Brain microvascular endothelial cell (primary cell): ENCODE measurements at regions not wholly inside any gene's neighbourhood (a gene's known extent, or its start where the extent isn't known, plus 50 kb on each side); places are given as distances from the start of the nearest gene placed in this dataset.
"Not testable (repeated sequence)": the region's sequence is repeated elsewhere in the genome, so short reads cannot be mapped to it uniquely, and the experiment has no call there.

Experiments
- DNase-seq: peaks from one replicate; pipeline ENCODE4 v3.0.0-alpha.2; 2020
- H3K27ac ChIP-seq: fragments of 250-450 bp; sonication (Bioruptor Pico); 2 replicates; pipeline ENCODE4 v1.5.1; 2020; ENCODE audit warnings: mild to moderate bottlenecking, moderate library complexity
- H3K27me3 ChIP-seq: fragments of 250-450 bp; sonication (Bioruptor Pico); replicated peaks from 2 replicates; pipeline ENCODE4 v1.5.1; 2020; ENCODE audit warnings: mild to moderate bottlenecking
- H3K36me3 ChIP-seq: fragments of 250-450 bp; sonication (Bioruptor Pico); replicated peaks from 2 replicates; pipeline ENCODE4 v1.5.1; 2020; ENCODE audit warnings: mild to moderate bottlenecking
- H3K4me3 ChIP-seq: 2 replicates; pipeline ENCODE4 v1.5.1; 2011; ENCODE audit warnings: low read depth, mild to moderate bottlenecking, control low read depth, low read length, moderate library complexity
- in situ Hi-C: cut with HindIII; loops from 2 replicates; pipeline ENCODE4 v1.10.0; 2017; ENCODE audit warnings: low sequenced_read_pairs, low pct_ligation_motif_present
- TF ChIP-seq, protein P1 (sequence below): IDR thresholded peaks from 2 replicates; pipeline ENCODE4 v1.5.1; 2011; ENCODE audit warnings: low read depth, mild to moderate bottlenecking, moderate library complexity, low read length, control low read depth, inconsistent platforms; ENCODE audit errors: missing control alignments

DNA sequence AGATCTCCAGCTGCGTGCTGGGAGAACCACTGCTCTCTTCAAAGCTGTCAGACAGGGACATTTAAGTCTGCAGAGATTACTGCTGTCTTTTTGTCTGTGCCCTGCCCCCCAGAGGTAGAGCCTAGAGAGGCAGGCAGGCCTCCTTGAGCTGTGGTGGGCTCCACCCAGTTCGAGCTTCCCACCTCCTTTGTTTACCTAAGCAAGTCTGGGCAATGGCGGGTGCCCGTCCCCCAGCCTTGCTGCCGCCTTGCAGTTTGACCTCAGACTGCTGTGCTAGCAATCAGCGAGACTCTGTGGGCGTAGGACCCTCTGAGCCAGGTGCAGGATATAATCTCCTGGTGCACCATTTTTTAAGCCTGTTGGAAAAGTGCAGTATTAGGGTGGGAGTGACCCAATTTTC, 128.6 kb downstream of the ACTR3 start:
- H3K4me3 ChIP-seq, H3K36me3 ChIP-seq, DNase-seq, in situ Hi-C loops, H3K27ac ChIP-seq, H3K27me3 ChIP-seq: not testable (repeated sequence)

- no peak for DNase-seq
- Histone ChIP-seq H3K27ac (no peak overlapping the region), H3K27me3 (no peaks in the 10 kb centered on the region), H3K4me3 (no peak overlapping the region), H3K36me3 (no peaks in the 10 kb centered on the region)
- in situ Hi-C loops = no loop called here
- TF ChIP-seq, protein P1, sequence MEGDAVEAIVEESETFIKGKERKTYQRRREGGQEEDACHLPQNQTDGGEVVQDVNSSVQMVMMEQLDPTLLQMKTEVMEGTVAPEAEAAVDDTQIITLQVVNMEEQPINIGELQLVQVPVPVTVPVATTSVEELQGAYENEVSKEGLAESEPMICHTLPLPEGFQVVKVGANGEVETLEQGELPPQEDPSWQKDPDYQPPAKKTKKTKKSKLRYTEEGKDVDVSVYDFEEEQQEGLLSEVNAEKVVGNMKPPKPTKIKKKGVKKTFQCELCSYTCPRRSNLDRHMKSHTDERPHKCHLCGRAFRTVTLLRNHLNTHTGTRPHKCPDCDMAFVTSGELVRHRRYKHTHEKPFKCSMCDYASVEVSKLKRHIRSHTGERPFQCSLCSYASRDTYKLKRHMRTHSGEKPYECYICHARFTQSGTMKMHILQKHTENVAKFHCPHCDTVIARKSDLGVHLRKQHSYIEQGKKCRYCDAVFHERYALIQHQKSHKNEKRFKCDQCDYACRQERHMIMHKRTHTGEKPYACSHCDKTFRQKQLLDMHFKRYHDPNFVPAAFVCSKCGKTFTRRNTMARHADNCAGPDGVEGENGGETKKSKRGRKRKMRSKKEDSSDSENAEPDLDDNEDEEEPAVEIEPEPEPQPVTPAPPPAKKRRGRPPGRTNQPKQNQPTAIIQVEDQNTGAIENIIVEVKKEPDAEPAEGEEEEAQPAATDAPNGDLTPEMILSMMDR = no peak
Measured at GRCh38 chr2:114020668-114021067, 130.8 kb downstream of the ACTR3 start.

DNA sequence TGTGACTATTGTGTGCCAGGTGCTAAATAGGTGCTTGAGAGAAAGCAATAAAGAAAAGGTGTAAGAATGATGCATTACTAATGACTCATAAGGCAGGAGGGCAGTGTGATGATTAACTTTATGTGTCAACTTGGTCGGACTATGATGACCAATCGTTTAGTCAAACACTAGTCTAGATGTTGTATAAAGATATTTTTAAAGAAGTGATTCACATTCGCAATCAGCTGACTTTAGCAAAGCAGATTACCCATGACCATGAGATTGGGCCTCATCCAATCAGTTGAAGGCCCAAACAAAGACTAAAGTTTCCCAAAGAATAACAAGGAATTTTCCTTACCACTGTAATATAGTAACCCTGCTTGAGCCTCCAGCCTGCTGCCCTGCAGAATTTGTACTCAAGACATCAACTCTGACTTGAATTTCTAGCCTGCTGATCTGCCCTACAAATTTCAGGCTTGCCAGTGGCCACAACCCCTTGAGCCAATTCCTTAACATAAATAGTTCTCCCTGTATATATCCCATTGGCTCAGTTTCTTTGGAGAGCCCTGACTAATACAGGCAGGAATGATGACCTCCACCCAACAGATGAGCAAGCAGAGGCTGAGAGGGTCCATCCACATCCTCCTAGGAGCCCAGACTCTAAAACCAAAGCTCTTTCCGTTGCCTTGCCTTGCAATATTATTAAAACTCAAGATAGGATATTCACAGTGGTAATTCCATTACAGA, 132.6 kb downstream of the ACTR3 start:
- Histone ChIP-seq H3K27me3 (no peaks in the 10 kb centered on the region), H3K4me3 (no peak overlapping the region), H3K27ac (peak overlapping the region; percentile 82), H3K36me3 (no peaks in the 10 kb centered on the region)
- TF ChIP-seq, protein P1 = no peak
- in situ Hi-C loops = no loop called here
- DNase-seq = peak; percentile 72

- H3K36me3 ChIP-seq = no peaks in the 10 kb centered on the region
- H3K27me3 ChIP-seq = no peaks in the 10 kb centered on the region
- TF ChIP-seq, protein P1 = no peak
- DNase-seq = no peak
- in situ Hi-C loops = no loop called here
- no peak overlapping the region for H3K27ac ChIP-seq
- no peak overlapping the region for H3K4me3 ChIP-seq
Measured at GRCh38 chr2:114024326-114024725, 134.4 kb downstream of the ACTR3 start.

DNA sequence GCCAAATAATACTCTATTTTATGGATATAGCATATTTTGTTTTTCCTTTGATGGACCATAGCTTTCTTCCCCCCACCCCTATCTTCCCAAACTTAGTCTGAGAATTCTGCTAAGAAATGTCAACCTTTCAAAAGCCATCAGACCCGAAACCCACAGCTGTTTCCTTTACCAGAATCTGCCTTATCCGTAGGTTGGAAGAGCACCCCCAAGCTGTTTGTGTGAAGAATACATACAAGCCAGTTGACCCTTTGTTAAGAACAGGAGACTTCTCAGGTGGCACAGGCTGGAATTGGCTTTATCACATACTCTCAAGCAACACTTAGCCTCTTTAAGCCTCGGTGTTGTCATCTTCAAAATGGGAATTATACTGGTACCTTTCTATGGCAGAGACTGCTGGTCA, 135.1 kb downstream of the ACTR3 start:
- H3K27me3 ChIP-seq = no peaks in the 10 kb centered on the region
- TF ChIP-seq, protein P1 = no peak
- no peak overlapping the region for H3K4me3 ChIP-seq
- DNase-seq = no peak
- H3K27ac ChIP-seq = no peak overlapping the region
- in situ Hi-C loops = no loop called here
- H3K36me3 ChIP-seq = no peaks in the 10 kb centered on the region

DNA sequence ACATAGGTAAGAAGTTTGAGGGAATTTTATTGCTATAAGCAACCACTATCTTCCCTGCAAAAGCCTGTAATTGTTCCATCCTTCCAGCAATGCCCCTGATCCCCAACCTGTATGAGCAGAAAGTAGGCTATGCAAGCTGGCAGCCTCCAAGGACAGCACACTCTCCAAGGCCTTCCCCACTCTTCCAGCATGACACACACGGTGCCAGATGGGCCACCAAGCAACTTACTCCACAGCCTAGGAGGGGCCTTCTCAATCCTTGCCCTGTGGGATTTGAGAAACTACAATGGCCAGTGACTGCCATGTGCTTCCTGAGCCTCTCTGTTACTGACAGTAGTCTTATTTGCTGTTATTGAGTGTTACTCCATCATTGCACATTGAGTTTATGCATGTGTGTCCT, 137.5 kb downstream of the ACTR3 start:
- in situ Hi-C loops = no loop called here

More for the DNA sequence above, 137.5 kb downstream of the ACTR3 start:
- no peaks in the 10 kb centered on the region for H3K36me3 ChIP-seq
- DNase-seq = no peak
- H3K4me3 ChIP-seq = no peak overlapping the region
- no peaks in the 10 kb centered on the region for H3K27me3 ChIP-seq
- TF ChIP-seq, protein P1 = no peak
- H3K27ac ChIP-seq = no peak overlapping the region
